Lung microvascular endothelial cell (primary cell): ENCODE measurements at regions not wholly inside any gene's neighbourhood (a gene's known extent, or its start where the extent isn't known, plus 50 kb on each side); places are given as distances from the start of the nearest gene placed in this dataset.

ENCODE experiments used
- DNase-seq, 2 donors: peaks; one replicate each; pipeline versions ENCODE4 v3.0.0 to v3.0.0-alpha.2; 2010; ENCODE audit warnings: low read depth in 2 of 2

DNA sequence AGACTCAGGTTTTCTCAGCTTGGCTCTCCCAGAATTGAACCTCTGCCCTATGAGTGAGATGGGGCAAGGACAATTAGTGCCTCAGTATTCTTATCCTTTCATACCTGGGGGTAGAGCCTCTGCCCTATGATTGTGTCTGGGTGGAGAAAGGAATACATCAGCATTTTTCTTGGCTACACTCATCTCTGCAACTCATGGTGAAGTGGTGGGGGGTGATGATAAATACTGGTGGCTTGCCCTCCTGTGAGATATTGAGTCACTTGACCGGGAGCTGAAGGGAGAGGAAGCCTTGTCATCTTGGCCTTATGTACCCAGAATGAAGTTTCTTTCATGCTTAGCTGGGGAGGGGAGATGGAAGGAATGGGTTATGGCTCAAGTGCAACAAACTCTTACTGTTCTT lies 71.3 kb upstream of the ENOX2 start:
- DNase-seq, result no peak

DNA sequence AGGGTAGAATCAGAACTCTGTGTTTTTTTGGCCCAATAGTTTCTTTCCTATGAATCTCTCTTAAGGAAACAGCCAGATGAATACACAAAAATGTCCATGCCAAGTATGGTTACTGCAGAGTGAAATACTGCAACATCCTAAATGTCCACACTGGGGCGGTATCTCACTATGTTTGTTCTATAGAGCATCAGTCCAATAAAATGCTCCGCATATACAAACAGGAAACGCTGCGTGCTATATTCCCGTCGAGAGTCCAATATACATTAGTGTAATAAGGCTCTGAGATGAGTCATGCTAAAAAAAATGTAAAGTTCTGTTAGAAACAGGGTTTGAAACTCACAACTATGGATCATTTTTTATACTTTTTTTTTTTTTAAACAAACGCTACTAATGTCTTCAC lies 72.9 kb upstream of the ENOX2 start:
- peak; percentile 48 to 60 for DNase-seq

- DNase-seq, result peak; percentile 11 to 65
These were observed 76.3 kb upstream of the ARHGAP36 start for GRCh38 chrX:130981836-130982235.

- no peak for DNase-seq
These were observed 73.4 kb upstream of the ARHGAP36 start for GRCh38 chrX:130984782-130985181.

DNA sequence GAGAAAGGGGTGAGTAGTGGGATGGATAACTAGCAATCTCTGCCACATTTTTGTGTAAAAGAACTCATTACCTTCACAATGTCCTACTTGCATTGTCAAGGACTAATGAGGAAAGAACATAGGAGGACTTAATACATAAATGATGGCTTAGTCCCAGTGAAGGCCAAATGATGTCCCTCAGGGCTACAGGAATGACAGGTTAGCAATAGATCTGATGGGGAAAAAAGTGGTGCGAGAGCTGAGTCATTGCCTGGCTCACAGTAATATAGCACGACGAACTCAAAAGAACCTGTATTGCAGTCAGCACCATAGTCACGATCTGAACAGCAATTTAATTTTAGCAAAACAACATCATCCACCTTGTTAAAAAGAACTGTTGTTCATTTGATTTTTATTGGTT lies 70.9 kb upstream of the ARHGAP36 start:
- no peak for DNase-seq

- no peak for DNase-seq
These were observed 67.4 kb upstream of the ARHGAP36 start for GRCh38 chrX:130990723-130991122.

- peak; percentile 21 to 47 for DNase-seq
These were observed 63.5 kb upstream of the ARHGAP36 start for GRCh38 chrX:130994671-130995070.

DNA sequence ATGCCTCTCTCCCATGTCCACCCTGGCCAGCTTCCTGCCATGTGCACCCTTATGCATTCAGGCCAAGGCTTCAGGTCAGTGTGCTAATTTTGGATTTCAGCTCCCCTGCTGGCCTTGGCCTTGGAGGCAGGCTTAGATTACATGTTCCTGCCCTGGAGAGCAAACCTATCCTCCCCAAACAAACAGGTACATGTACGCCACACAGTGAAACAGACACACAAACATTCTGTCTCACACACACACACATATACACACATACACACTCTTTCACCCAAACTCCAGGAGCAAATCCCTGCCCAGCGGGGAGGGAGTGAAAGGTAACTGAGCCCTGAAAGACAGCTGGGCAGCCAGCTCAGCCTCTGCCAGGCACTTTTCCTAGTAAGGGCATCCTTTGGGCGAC lies 62.7 kb upstream of the ARHGAP36 start:
- DNase-seq, result no peak

DNA sequence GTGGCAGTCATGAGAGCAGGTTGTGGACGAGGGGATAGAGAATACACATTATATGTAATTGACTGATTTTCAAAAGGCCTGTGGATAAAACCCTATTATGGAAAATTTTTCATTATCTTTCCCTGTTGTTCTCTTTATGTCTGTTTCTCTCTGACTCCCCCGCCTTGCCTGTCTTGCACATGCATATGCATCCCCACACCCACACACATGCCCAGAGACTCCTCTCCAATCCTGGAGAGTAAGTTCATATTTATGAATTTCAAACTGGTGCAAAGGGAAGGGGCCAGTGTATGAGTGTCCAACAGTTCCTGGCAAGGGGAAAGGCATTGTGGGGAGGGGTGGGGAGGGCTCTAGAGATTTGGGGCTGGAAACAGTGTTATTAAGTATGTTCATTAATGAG lies 60.8 kb upstream of the ARHGAP36 start:
- no peak for DNase-seq

- DNase-seq, result no peak
These were observed 58.8 kb upstream of the ARHGAP36 start for GRCh38 chrX:130999360-130999759.
